NOMO-1 treated with DMSO at 0.1 percent for 48 hours (cell line): ENCODE measurements at regions not wholly inside any gene's neighbourhood (a gene's known extent, or its start where the extent isn't known, plus 50 kb on each side); places are given as distances from the start of the nearest gene placed in this dataset.
A peak's percentile ranks its signal among the peaks of the same experiment; 100 is the strongest.

Experiments
- DNase-seq: peaks from one replicate; lab custom pipeline; 2025; ENCODE audit not compliant: unreplicated experiment; lab: John Stamatoyannopoulos, UW

GRCh38 chr2:16322308-16323125 is 343.1 kb downstream of the CYRIA start:
- no peak for DNase-seq

DNA sequence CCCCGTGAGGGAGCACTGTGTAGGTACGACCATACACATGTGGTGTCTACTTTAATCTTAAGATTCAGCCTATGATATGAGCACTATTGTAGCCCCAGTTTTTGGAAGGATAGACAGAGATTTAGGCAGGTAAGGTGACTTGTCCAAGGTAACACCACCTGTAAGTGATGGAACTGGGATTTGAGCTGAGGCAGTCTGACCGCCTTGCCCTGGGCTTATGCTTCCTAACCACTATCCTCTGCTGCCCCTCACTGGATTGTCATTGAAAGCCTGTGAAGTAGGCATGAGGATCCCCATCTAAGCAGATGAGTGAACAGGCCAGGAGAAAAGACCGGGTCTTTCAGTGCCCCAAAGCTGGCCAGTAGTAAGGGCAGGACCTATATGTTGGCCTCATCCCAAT is 343.8 kb downstream of the CYRIA start:
- no peak for DNase-seq

DNA sequence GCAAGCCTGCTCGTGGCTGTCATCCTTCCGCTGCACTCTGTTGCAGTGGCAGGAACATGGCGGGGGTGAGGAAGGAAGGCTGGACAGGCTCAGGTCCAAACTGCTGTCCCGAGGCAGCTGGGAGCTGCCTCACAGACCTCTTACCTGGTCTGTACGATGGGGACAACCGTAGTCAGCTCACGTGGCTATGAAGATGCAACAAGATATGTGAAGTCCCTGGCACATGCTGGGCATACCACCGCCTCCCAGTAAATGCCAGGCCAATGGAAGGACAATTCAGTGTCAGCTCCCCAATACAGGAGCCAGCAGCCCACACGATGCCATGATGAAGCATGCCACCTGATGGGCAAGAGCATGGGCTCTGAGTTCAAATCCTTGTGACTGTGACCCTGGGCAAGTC is 344.4 kb downstream of the CYRIA start:
- DNase-seq, result no peak

GRCh38 chr2:16320716-16321115 is 344.9 kb downstream of the CYRIA start:
- no peak for DNase-seq

DNA sequence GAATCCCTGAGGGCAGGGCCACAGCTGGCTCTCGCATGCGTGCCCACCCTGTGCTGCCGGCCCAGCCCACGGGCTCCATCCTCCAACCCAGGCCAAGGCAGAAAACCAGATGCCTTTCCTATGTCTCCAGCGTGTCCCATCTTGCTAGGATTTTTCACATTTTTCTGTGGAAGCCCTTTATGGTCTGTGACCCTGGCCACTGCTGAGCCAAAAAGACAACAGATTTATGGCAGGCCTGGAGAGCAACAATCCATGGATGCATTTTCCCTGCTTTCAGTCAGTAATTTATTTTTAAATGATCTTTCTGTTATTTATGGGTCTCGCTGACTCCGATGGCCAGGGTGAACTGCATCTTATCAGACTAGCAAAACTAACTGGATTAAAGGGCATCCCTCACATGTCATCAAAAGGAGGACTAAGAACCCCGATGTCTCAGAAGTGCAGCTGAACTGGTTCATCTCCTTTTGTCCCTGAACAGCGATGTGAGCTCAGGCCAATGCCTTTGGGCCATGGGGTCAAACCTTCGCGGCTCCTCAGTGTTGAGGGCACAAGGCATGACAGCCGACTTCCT is 346.0 kb downstream of the CYRIA start:
- no peak for DNase-seq

DNA sequence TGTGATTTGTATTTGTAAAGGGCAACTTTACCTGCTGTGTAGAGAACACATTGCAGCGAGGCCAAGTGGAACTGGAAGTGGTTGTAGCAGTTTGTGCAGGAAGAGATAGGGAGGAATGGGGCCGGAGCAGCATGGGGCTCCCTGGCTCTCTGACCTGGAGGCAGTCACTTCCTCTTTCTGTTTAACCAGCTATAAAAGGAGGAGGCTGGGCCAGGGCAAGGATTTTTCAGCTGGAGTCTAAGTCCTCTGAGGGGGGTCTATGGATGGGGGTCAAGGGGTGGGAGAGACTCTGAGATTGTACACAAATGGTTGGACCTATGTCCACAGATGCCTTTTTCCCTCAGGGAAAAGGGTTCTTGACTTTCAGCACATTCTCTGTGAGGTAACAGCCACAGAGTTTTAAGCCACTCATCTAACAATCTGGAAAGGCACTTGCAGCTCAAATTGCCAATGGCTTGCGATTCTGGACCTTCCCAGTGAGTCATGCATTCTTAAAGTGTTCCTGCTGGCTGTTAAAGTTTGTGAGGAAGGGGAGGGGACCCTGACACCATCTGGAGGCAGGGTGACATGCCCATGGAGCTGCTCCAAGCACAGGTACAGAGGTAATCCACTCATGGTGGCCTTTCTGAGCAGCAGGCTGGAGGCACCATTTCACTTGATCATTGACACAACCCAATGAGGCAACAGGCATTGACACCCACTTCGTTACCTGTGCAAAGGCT is 347.0 kb downstream of the CYRIA start:
- peak; percentile 19 for DNase-seq

GRCh38 chr2:16318051-16318450 is 347.6 kb downstream of the CYRIA start:
- no peak for DNase-seq

DNA sequence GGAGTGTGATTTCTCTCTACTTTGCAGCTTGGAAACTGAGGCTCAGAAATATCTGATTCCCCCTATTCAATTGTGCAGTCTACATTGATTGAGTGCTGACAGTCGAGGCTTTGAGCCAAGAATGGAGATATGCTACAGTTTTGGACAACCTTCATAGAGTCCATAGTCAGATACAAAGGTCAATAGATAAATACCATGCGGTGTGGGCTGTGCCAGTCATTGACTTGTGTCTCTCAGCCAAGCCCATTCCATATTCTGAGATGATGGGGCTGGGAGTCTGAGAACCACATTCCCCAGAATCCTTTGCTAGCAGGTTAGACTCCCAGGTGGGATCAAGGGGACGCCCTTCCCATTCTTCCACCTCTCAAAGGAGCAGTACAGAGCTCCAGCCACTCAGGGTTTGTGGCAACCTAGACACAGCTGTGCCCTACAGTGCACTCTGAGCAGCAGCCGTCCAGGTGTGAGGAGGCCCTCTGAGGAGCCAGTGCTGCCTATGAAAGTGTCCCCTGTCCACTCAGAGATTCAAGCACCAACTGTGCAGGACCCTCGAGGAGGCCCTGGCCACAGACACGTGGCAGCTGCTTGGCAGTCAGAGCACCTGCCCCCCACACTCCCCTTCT is 348.3 kb downstream of the CYRIA start:
- no peak for DNase-seq

DNA sequence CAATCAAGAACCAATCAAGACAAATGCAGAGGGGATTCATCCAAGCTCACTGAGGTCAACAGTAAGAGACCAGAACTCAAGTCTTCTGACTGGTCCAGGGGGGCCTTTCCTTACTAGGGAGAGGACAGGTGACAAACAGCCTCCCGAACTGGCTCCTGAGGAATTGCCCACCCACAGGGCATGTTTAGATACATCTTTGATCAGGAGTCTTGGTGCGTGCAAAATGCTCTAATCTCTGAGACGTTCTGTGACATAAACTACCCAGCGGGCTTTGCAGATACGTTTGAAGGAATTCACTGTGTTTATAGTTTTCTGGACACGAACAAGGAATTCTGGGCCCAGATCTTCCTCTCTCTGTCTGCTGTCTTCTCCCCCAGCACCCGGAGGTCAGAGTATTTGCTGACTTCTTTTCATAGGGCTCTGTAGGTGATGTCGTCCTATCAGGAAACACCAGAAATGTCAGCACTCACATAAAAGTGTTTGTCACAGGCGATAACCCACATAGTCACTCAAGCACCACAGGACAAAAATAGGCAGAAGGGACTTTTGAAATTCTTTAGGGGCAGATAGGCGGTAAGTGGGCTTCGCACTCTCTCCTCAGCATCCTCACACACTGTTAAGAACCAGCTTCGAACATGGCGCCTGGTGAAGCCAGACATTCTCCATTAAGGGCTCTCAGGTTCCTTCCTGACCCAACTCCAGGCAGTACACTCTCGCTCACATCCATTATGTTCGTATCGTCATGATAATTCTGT is 349.0 kb downstream of the CYRIA start:
- DNase-seq, result no peak

DNA sequence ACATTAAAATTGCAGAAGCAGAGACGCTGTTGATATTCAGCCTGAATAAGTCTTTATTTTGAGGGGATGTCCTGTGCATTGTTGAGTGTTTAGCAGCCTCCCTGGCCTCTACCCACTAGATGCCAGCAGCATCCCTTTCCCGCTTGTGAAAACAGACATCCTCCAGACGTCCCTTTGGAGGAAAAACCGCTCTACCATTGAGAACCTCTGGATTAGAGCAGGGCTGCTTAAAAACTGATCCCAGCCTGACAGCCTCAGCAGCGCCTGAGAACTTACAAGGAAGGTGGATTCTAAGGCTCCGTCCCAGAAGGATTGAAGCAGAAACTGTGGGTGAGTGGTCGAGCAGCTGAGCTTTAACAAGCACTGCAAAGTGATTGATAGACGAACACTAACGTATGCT is 349.7 kb downstream of the CYRIA start:
- DNase-seq, result no peak

DNA sequence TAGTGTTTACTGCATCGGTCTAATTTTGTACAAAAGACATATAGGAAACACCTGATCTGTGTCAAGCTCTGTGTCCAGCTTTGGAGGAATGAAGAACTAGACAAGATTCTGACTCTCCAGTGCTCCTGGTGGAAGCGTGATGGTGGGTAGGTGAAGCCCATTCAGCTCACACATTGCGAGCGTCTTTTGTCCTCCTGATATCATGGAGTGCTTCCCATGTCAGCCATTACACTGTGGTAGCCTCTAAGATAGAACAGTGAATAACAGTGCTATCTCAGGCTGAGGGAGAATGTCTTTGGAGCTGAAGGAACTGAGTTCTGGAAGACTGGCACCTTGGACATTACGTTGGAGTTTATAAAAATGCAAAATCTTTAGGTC is 350.2 kb downstream of the CYRIA start:
- DNase-seq, result no peak

DNA sequence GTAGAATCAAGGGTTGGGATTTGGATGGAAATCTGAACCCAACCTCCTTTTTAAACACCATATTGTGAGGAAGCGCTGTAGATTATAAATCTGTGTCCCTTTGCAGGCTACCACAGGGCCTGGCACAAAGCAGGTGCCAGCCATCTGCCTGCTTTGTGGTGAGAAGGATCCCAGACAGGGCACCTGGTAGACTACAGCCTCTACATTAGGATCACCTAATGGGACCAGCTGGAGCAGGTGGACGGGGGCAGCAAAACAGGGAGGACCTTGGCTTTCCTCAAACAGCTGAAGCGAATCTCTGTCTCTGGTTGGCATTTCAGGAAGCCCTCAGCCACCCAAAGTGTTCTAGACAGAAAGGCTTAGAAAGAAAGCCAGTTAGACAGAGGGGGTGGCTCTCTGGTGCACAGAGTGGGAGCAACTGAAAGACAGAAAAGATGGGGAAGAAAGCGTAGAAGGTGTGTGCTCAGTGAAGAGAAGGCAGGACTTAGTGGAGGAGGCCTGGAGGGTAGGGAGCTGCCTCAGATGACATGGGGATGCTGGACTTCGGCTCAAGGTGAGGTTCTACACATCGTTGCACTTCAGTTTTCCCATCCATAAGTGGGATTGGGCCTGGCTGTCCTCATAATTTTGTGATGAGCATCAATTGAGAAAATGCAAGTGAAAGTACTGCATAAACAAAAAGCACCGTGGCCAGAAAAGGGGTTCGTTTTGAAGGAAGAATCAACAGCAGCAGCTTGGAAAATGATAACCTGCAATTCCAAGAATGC is 350.8 kb downstream of the CYRIA start:
- DNase-seq, result no peak

- no peak for DNase-seq
Measured at GRCh38 chr2:16314001-16314400, 351.6 kb downstream of the CYRIA start.

DNA sequence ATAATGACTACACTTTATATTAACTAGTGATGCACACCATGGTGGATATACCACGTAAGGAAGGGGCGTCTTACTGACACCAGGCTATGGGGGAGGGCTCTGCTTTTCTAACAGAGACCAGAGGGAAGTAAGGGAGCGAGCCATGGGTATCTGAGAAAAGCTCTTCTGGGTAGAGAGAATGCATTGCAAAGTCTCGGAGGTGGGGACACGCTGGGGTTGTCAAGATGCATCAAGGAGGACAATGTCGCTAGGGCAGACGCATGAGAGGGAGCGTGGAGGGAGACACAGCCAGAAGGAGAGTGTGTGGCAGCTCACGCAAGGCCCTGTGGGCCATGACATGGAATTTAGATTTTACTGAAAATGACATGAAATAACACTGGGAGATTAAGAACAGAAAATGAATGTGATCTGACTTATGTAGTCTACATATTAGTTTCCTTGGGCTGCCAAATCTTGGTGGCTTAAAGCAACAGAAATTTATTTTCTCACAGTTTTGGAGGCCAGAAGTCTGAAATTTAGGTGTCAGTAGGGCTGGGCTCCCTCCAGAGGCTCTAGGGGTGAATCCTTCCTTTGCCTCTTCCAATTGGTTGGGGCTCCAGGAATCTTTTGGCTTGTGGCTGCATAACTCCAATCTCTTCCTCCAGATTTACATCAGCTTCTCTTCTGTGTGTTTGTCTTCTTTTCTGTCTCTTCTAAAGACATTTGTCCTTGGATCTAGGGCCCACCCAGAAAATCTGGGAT is 352.2 kb downstream of the CYRIA start:
- no peak for DNase-seq

GRCh38 chr2:16312771-16313170 is 352.9 kb downstream of the CYRIA start:
- no peak for DNase-seq

- no peak for DNase-seq
Measured at GRCh38 chr2:16311521-16312440, 353.9 kb downstream of the CYRIA start.

DNA sequence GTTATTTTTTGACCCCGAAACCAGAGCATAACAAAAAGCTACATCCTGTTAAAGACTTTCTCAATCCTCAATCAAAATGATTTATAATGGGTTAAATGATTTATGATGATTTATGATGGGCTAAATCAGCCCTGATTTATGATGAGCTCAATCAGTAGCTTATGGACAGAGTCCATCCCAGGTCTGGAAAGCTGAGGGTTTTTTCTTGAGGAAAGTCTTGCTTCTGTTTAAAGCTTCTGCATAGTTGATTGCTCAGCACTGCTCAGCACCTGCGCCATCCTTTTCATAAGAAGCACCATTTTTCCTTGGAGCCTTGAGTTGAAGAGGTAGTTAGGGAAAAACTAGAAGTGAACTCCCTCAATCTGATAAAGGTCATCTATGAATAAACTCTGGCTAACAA is 356.8 kb downstream of the CYRIA start:
- no peak for DNase-seq

- DNase-seq, result no peak
Measured at GRCh38 chr2:16304876-16305590, 360.6 kb downstream of the CYRIA start.
